CD14-positive monocyte (primary cell): ENCODE measurements at regions not wholly inside any gene's neighbourhood (a gene's known extent, or its start where the extent isn't known, plus 50 kb on each side); places are given as distances from the start of the nearest gene placed in this dataset.

Experiments used
- DNase-seq, 3 donors: peaks; one replicate each; pipeline ENCODE4 v3.0.0-alpha.2; 2011 to 2022
- H2AFZ ChIP-seq: 2 replicates; pipeline ENCODE4 v1.6.0; 2012; ENCODE audit warnings: mild to moderate bottlenecking, low read depth, low read length, inconsistent platforms; ENCODE audit not compliant: insufficient read depth, poor library complexity, severe bottlenecking
- H3K27ac ChIP-seq, 2 donors: 1 replicate in 1 of 2; 2 replicates in 1 of 2; pipeline ENCODE4 v1.5.1; 2012 to 2013; ENCODE audit warnings: low read length in 2 of 2, control low read depth in 1 of 2, inconsistent platforms in 1 of 2, low read depth in 1 of 2, mild to moderate bottlenecking in 1 of 2
- H3K27me3 ChIP-seq, 2 donors: one replicate each; pipeline versions ENCODE4 v1.6.0 to v1.6.1; 2011 to 2013; ENCODE audit warnings: low read length in 2 of 2; ENCODE audit not compliant: control insufficient read depth in 2 of 2, insufficient read depth in 2 of 2
- H3K36me3 ChIP-seq, 2 donors: replicated peaks in 1 of 2; 1 replicate in 1 of 2; 2 replicates in 1 of 2; pipeline versions ENCODE4 v1.5.1 to v1.6.1; 2012 to 2013; ENCODE audit warnings: low read length in 2 of 2, control low read depth in 1 of 2, inconsistent platforms in 1 of 2, mild to moderate bottlenecking in 1 of 2; ENCODE audit not compliant: insufficient read depth in 2 of 2, control insufficient read depth in 1 of 2
- H3K4me1 ChIP-seq, 2 donors: 1 replicate in 1 of 2; 2 replicates in 1 of 2; pipeline versions ENCODE4 v1.5.1 to v1.6.1; 2012 to 2013; ENCODE audit warnings: low read length in 2 of 2, control low read depth in 1 of 2, inconsistent platforms in 1 of 2, mild to moderate bottlenecking in 1 of 2, moderate library complexity in 1 of 2; ENCODE audit not compliant: insufficient read depth in 2 of 2, control insufficient read depth in 1 of 2
- H3K4me2 ChIP-seq: replicated peaks from 2 replicates; pipeline ENCODE3; 2012; ENCODE audit warnings: low read length, moderate library complexity, mild to moderate bottlenecking; ENCODE audit not compliant: poor library complexity, severe bottlenecking; ENCODE audit errors: extremely low read depth
- H3K4me3 ChIP-seq, 3 experiments: fragments of 200-600 bp in 1 of 3; sonication (generic) in 1 of 3; replicated peaks in 1 of 3; 1 replicate in 2 of 3; 2 replicates in 1 of 3; pipeline ENCODE4 v1.5.1; 2011 to 2013; ENCODE audit warnings: low read length in 3 of 3, mild to moderate bottlenecking in 3 of 3, control low read depth in 2 of 3, low read depth in 2 of 3, inconsistent platforms in 1 of 3, moderate library complexity in 1 of 3
- H3K79me2 ChIP-seq: 2 replicates; pipeline ENCODE4 v1.6.0; 2012; ENCODE audit warnings: mild to moderate bottlenecking, control low read depth, inconsistent platforms, low read length, moderate library complexity; ENCODE audit not compliant: insufficient read depth
- H3K9ac ChIP-seq: 2 replicates; pipeline ENCODE4 v1.6.0; 2017; ENCODE audit warnings: low read length, mild to moderate bottlenecking; ENCODE audit not compliant: insufficient read depth, poor library complexity, severe bottlenecking
- H3K9me3 ChIP-seq, 2 donors: replicated peaks in 1 of 2; 1 replicate in 1 of 2; 2 replicates in 1 of 2; pipeline versions ENCODE4 v1.5.1 to v1.6.1; 2012 to 2013; ENCODE audit warnings: low read length in 2 of 2, control low read depth in 1 of 2; ENCODE audit not compliant: control insufficient read depth in 1 of 2, insufficient read depth in 1 of 2
- H4K20me1 ChIP-seq: 2 replicates; pipeline ENCODE4 v1.6.0; 2012; ENCODE audit warnings: mild to moderate bottlenecking, low read length, control low read depth, moderate library complexity; ENCODE audit not compliant: insufficient read depth
- H3K27ac Mint-ChIP-seq, 7 donors: one replicate each; pipeline ENCODE4 v1.8.0; 2020; ENCODE audit warnings: mild to moderate bottlenecking in 7 of 7, mixed read lengths in 7 of 7, moderate library complexity in 6 of 7, inconsistent platforms in 2 of 7
- H3K27me3 Mint-ChIP-seq, 3 donors: one replicate each; pipeline ENCODE4 v1.8.0; 2021 to 2022; ENCODE audit warnings: low read depth in 3 of 3, mild to moderate bottlenecking in 3 of 3, mixed read lengths in 3 of 3, moderate library complexity in 3 of 3, inconsistent platforms in 1 of 3
- H3K36me3 Mint-ChIP-seq, 2 donors: one replicate each; pipeline ENCODE4 v1.8.0; 2020; ENCODE audit warnings: mixed read lengths in 2 of 2, inconsistent platforms in 1 of 2, mild to moderate bottlenecking in 1 of 2
- H3K4me1 Mint-ChIP-seq: one replicate; pipeline ENCODE4 v1.8.0; 2020; ENCODE audit warnings: mild to moderate bottlenecking, mixed read lengths
- H3K4me3 Mint-ChIP-seq, 2 donors: one replicate each; pipeline ENCODE4 v1.8.0; 2020; ENCODE audit warnings: mild to moderate bottlenecking in 2 of 2, mixed read lengths in 2 of 2, moderate library complexity in 1 of 2
- H3K9me3 Mint-ChIP-seq, 7 donors: one replicate each; pipeline ENCODE4 v1.8.0; 2020 to 2022; ENCODE audit warnings: mixed read lengths in 7 of 7, mild to moderate bottlenecking in 6 of 7, moderate library complexity in 6 of 7, inconsistent platforms in 2 of 7
- WGBS: methylation state at CpG from one replicate; pipeline ENCODE4 v1.1.5; 2013; ENCODE audit warnings: missing lambda C conversion rate; ENCODE audit not compliant: insufficient coverage; 5-methylcytosine and 5-hydroxymethylcytosine counted together
- intact Hi-C, 2 donors: fragments of 100-400 bp; cut with micrococcal nuclease; formaldehyde crosslinking; loops; one replicate each; pipeline versions ENCODE4 v1.15.0 to v1.15.1; 2023
- TF ChIP-seq, protein P1 (sequence below): fragments of 200-600 bp; IDR thresholded peaks from one replicate; pipeline ENCODE4 v1.8.0; 2022; ENCODE audit warnings: antibody characterized with exemption, mild to moderate bottlenecking

DNA sequence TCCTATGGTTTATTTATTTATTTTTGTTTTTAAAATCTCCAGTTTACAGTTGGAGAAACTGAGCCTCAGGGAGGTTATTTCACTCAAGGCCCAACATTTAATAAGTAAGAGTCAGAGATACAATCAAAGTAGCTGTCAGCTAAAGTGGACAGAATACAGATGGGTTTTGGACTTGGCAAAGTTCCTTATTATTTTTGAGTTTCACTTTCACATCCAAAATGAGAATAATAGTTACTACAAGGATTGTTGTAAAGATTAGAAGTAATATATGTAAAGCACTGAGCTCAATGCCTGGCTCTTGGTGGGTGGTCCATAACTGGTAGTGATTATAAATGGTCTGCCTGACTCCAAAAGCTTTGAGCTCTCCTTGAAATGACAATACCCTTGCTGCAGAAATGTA lies 87.5 kb upstream of the SESN3 start:
- H3K9me3 ChIP-seq: no peaks in the 10 kb centered on the region
- H3K36me3 ChIP-seq: no peaks in the 10 kb centered on the region
- H3K79me2 ChIP-seq: no peaks in the 10 kb centered on the region
- H3K4me1 ChIP-seq: peaks cover 18 to 21% of the 10 kb centered on the region in 2 donors
- Mint-ChIP-seq H3K27ac (peak overlapping the region in 6 of 7 donors; percentile 0 to 76 (median 45)), H3K9me3 (peaks cover 0 to 2% (median 0%) of the 10 kb centered on the region in 7 donors), H3K4me1 (peaks cover 22% of the 10 kb centered on the region), H3K27me3 (no peaks in the 10 kb centered on the region), H3K36me3 (no peaks in the 10 kb centered on the region), H3K4me3 (peak overlapping the region in 1 of 2 donors; percentile 22)
- no peaks in the 10 kb centered on the region for H3K27me3 ChIP-seq
- TF ChIP-seq, protein P1, sequence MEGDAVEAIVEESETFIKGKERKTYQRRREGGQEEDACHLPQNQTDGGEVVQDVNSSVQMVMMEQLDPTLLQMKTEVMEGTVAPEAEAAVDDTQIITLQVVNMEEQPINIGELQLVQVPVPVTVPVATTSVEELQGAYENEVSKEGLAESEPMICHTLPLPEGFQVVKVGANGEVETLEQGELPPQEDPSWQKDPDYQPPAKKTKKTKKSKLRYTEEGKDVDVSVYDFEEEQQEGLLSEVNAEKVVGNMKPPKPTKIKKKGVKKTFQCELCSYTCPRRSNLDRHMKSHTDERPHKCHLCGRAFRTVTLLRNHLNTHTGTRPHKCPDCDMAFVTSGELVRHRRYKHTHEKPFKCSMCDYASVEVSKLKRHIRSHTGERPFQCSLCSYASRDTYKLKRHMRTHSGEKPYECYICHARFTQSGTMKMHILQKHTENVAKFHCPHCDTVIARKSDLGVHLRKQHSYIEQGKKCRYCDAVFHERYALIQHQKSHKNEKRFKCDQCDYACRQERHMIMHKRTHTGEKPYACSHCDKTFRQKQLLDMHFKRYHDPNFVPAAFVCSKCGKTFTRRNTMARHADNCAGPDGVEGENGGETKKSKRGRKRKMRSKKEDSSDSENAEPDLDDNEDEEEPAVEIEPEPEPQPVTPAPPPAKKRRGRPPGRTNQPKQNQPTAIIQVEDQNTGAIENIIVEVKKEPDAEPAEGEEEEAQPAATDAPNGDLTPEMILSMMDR: no peak
- peak in 2 of 3 donors; percentile 19 to 50 for DNase-seq
- H3K9ac ChIP-seq: no peak overlapping the region
- H4K20me1 ChIP-seq: no peaks in the 10 kb centered on the region
- no peak overlapping the region for H2AFZ ChIP-seq
- H3K4me2 ChIP-seq: peak overlapping the region; percentile 7
- intact Hi-C loops: no loop called here
- no peak overlapping the region for H3K4me3 ChIP-seq
- H3K27ac ChIP-seq: peak overlapping the region in 1 of 2 donors; percentile 14

DNA sequence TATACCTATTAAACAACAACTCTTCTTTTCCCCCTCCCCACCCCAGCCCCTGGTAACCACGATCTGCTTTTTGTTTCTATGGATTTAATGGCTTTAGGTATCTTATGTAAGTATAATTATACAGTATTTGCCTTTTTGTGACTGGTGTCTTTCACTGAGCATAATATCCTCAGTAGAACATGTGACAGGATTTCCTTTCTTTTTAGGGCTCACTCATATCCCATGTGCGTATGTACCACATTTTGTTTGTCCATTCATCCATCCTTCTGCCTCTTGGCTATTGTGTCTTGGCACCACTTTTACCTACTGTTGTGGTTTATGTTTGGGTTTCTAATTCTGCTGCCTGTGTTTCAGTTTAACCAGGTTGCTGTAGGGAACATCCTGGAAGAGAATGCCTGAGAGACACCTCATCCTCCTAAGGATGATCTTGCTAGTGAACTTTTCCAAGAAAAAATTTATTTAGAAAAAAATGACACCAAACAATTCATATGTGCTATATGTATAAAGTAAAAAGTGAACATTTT lies 77.6 kb upstream of the SESN3 start:
- no peak overlapping the region for H3K27ac Mint-ChIP-seq
- H3K4me1 ChIP-seq: peaks cover 24 to 25% of the 10 kb centered on the region in 2 donors
- no peak overlapping the region for H3K4me3 ChIP-seq
- H3K4me2 ChIP-seq: no peak overlapping the region
- WGBS: no CpG with 5 or more reads among the region's 2 CpGs
- no peaks in the 10 kb centered on the region for H3K79me2 ChIP-seq
- no peaks in the 10 kb centered on the region for H4K20me1 ChIP-seq
- H3K4me3 Mint-ChIP-seq: no peak overlapping the region
- H3K9me3 Mint-ChIP-seq: peaks cover 0 to 2% (median 0%) of the 10 kb centered on the region in 7 donors
- H3K27me3 ChIP-seq: no peaks in the 10 kb centered on the region
- H3K36me3 ChIP-seq: no peaks in the 10 kb centered on the region
- H2AFZ ChIP-seq: no peak overlapping the region
- DNase-seq: no peak
- no peaks in the 10 kb centered on the region for H3K9me3 ChIP-seq
- TF ChIP-seq, protein P1: no peak
- intact Hi-C loops: no loop called here
- H3K27me3 Mint-ChIP-seq: peaks cover 0 to 2% (median 1%) of the 10 kb centered on the region in 3 donors
- peaks cover 0 to 7% of the 10 kb centered on the region in 2 donors for H3K36me3 Mint-ChIP-seq
- no peak overlapping the region for H3K27ac ChIP-seq
- no peak overlapping the region for H3K9ac ChIP-seq
- peaks cover 31% of the 10 kb centered on the region for H3K4me1 Mint-ChIP-seq
